GM06990 (cell line): ENCODE measurements at regions not wholly inside any gene's neighbourhood (a gene's known extent, or its start where the extent isn't known, plus 50 kb on each side); places are given as distances from the start of the nearest gene placed in this dataset.

Experiments
- DNase-seq: peaks from one replicate; pipeline ENCODE4 v3.0.0-alpha.2; 2011; ENCODE audit not compliant: insufficient read length; ENCODE audit errors: extremely low read depth
- H3K27me3 ChIP-seq: replicated peaks from 2 replicates; pipeline ENCODE4 v1.6.0; 2011; ENCODE audit warnings: low read length; ENCODE audit not compliant: control insufficient read depth, insufficient read depth
- H3K36me3 ChIP-seq: 2 replicates; pipeline ENCODE4 v1.5.1; 2011; ENCODE audit warnings: low read length; ENCODE audit not compliant: control insufficient read depth, insufficient read depth
- H3K4me3 ChIP-seq: replicated peaks from 2 replicates; pipeline ENCODE4 v1.5.1; 2011; ENCODE audit warnings: low read depth, mild to moderate bottlenecking, control low read depth, low read length
- TF ChIP-seq, protein P1 (sequence below): IDR thresholded peaks from 2 replicates; pipeline ENCODE4 v1.5.1; 2011; ENCODE audit warnings: low read length, control low read depth, mild to moderate bottlenecking, inconsistent platforms; ENCODE audit not compliant: insufficient read depth, poor library complexity, severe bottlenecking

GRCh38 chr9:108521063-108521590 lies 334.7 kb downstream of the ACTL7B start:
- Histone ChIP-seq H3K27me3 (no peaks in the 10 kb centered on the region; the same call in 1 of the 2 replicates), H3K36me3 (no peaks in the 10 kb centered on the region), H3K4me3 (no peak overlapping the region)
- TF ChIP-seq, protein P1, sequence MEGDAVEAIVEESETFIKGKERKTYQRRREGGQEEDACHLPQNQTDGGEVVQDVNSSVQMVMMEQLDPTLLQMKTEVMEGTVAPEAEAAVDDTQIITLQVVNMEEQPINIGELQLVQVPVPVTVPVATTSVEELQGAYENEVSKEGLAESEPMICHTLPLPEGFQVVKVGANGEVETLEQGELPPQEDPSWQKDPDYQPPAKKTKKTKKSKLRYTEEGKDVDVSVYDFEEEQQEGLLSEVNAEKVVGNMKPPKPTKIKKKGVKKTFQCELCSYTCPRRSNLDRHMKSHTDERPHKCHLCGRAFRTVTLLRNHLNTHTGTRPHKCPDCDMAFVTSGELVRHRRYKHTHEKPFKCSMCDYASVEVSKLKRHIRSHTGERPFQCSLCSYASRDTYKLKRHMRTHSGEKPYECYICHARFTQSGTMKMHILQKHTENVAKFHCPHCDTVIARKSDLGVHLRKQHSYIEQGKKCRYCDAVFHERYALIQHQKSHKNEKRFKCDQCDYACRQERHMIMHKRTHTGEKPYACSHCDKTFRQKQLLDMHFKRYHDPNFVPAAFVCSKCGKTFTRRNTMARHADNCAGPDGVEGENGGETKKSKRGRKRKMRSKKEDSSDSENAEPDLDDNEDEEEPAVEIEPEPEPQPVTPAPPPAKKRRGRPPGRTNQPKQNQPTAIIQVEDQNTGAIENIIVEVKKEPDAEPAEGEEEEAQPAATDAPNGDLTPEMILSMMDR = no peak
- no peak for DNase-seq

GRCh38 chr9:108519437-108519836 lies 336.3 kb downstream of the ACTL7B start:
- TF ChIP-seq, protein P1 = no peak
- Histone ChIP-seq H3K4me3 (no peak overlapping the region), H3K36me3 (no peaks in the 10 kb centered on the region), H3K27me3 (no peaks in the 10 kb centered on the region; the same call in 1 of the 2 replicates)
- no peak for DNase-seq

GRCh38 chr9:108517651-108518365 lies 338.0 kb downstream of the ACTL7B start:
- H3K36me3 ChIP-seq = no peaks in the 10 kb centered on the region
- H3K4me3 ChIP-seq = no peak overlapping the region
- no peak for DNase-seq
- TF ChIP-seq, protein P1 = no peak
- H3K27me3 ChIP-seq = no peaks in the 10 kb centered on the region; the same call in 1 of the 2 replicates

- Histone ChIP-seq H3K4me3 (no peak overlapping the region), H3K36me3 (no peaks in the 10 kb centered on the region), H3K27me3 (no peaks in the 10 kb centered on the region; the same call in 1 of the 2 replicates)
- no peak for DNase-seq
- TF ChIP-seq, protein P1 = no peak
Measured at GRCh38 chr9:108516391-108516790, 339.4 kb downstream of the ACTL7B start.

- TF ChIP-seq, protein P1 = no peak
- DNase-seq = no peak
- no peaks in the 10 kb centered on the region for H3K36me3 ChIP-seq
- no peaks in the 10 kb centered on the region; the same call in 1 of the 2 replicates for H3K27me3 ChIP-seq
- H3K4me3 ChIP-seq = no peak overlapping the region
Measured at GRCh38 chr9:108515856-108516255, 339.9 kb downstream of the ACTL7B start.
